HepG2 (cell line): ENCODE measurements at regions not wholly inside any gene's neighbourhood (a gene's known extent, or its start where the extent isn't known, plus 50 kb on each side); places are given as distances from the start of the nearest gene placed in this dataset.

Source experiments
- ATAC-seq: fragments of 200-7000 bp; cut with Tn5 transposase; 3 replicates; pipeline ENCODE4 v1.9.1; 2020; ENCODE audit warnings: mild to moderate bottlenecking, moderate library complexity
- BruUV-seq: library from RNA; stranded (reverse); fragments of 400-500 nt; replicated peaks from 2 replicates; lab custom pipeline; 2021; lab: Mats Ljungman, UMichigan
- CTCF ChIA-PET: fragments of 300-600 bp; formaldehyde crosslinking; extraction: SDS; loops from one replicate; lab custom pipeline; 2021; ENCODE audit warnings: low total read pairs, inconsistent platforms, low intra/inter-chr PET ratio; lab: Yijun Ruan, JAX
- POLR2A ChIA-PET: fragments of 350-600 bp; sonication (Branson Sonifier 250); formaldehyde crosslinking; loops from one replicate; lab custom pipeline; 2020; ENCODE audit warnings: antibody characterized with exemption, inconsistent platforms; lab: Yijun Ruan, JAX
- DNase-seq: peaks from one replicate; pipeline ENCODE4 v3.0.0-alpha.2; 2015; ENCODE audit warnings: low spot score
- FAIRE-seq: peaks from 3 replicates; lab custom pipeline; 2011; peaks lifted over from hg19 to GRCh38; lab: Jason Lieb, UNC
- H2AFZ ChIP-seq: one replicate; pipeline ENCODE4 v1.6.1; 2011; ENCODE audit warnings: low read length, inconsistent platforms
- H3K27ac ChIP-seq: fragments of 300-600 bp; 3 replicates; pipeline ENCODE4 v1.8.0; 2011; ENCODE audit warnings: mixed run types, mild to moderate bottlenecking, mixed read lengths, low read length, inconsistent platforms; ENCODE audit not compliant: insufficient read depth; ENCODE audit errors: extremely low read length
- H3K27me3 ChIP-seq, 2 experiments: fragments of 200-600 bp in 1 of 2; 2 replicates in 1 of 2; 3 replicates in 1 of 2; pipeline versions ENCODE4 v1.6.0 to v1.8.0; 2011; ENCODE audit warnings: low read length in 2 of 2, mild to moderate bottlenecking in 2 of 2, moderate library complexity in 2 of 2, inconsistent platforms in 1 of 2; ENCODE audit not compliant: insufficient read depth in 2 of 2, control insufficient read depth in 1 of 2
- H3K36me3 ChIP-seq, 2 experiments: fragments of 200-600 bp in 1 of 2; replicated peaks in 1 of 2; 2 replicates in 1 of 2; 3 replicates in 1 of 2; pipeline versions ENCODE4 v1.5.1 to v1.8.0; 2011; ENCODE audit warnings: low read length in 2 of 2, inconsistent platforms in 1 of 2; ENCODE audit not compliant: insufficient read depth in 2 of 2, control insufficient read depth in 1 of 2
- H3K4me1 ChIP-seq: 2 replicates; pipeline ENCODE4 v1.5.1; 2012; ENCODE audit warnings: low read length, inconsistent platforms; ENCODE audit not compliant: insufficient read depth
- H3K4me2 ChIP-seq: 2 replicates; pipeline ENCODE4 v1.6.0; 2011; ENCODE audit warnings: low read depth, low read length, inconsistent platforms
- H3K4me3 ChIP-seq, 3 experiments: fragments of 200-600 bp in 1 of 3; sonication (generic), shearing (Covaris generic) in 1 of 3; replicated peaks in 1 of 3; 2 replicates each; pipeline ENCODE4 v1.5.1; 2011 to 2016; ENCODE audit warnings: low read length in 3 of 3, inconsistent platforms in 2 of 3, low read depth in 2 of 3, mild to moderate bottlenecking in 2 of 3, control low read depth in 1 of 3, mixed read lengths in 1 of 3; ENCODE audit not compliant: insufficient read depth in 1 of 3
- H3K79me2 ChIP-seq: one replicate; pipeline ENCODE4 v1.6.1; 2011; ENCODE audit warnings: low read length, inconsistent platforms; ENCODE audit not compliant: insufficient read depth
- H3K9ac ChIP-seq: 2 replicates; pipeline ENCODE4 v1.6.0; 2011; ENCODE audit warnings: mild to moderate bottlenecking, low read depth, low read length, inconsistent platforms; ENCODE audit not compliant: insufficient read depth
- H3K9me3 ChIP-seq: 2 replicates; pipeline ENCODE4 v1.5.1; 2012; ENCODE audit warnings: mild to moderate bottlenecking, low read length
- H4K20me1 ChIP-seq: 2 replicates; pipeline ENCODE4 v1.6.0; 2011; ENCODE audit warnings: inconsistent platforms, mild to moderate bottlenecking, low read length, moderate library complexity; ENCODE audit not compliant: insufficient read depth
- BHLHE40 ChIP-seq: IDR thresholded peaks from 2 replicates; pipeline ENCODE4 v1.6.1; 2011; ENCODE audit warnings: low read length, improper control_type of control experiment
- CBX5 ChIP-seq: sonication (generic); formaldehyde crosslinking; IDR thresholded peaks from 2 replicates; pipeline ENCODE4 v1.4.0; 2020; ENCODE audit warnings: missing genetic modification reagents, borderline replicate concordance
- KDM4B ChIP-seq: sonication (generic); formaldehyde crosslinking; IDR thresholded peaks from 2 replicates; pipeline ENCODE4 v1.4.0; 2020; ENCODE audit warnings: missing genetic modification reagents
- KLF12 ChIP-seq: sonication (generic); formaldehyde crosslinking; IDR thresholded peaks from 2 replicates; pipeline ENCODE4 v1.4.0; 2020; ENCODE audit warnings: missing genetic modification reagents, borderline replicate concordance
- MAFG ChIP-seq: sonication (generic); formaldehyde crosslinking; IDR thresholded peaks from 2 replicates; pipeline ENCODE4 v1.5.1; 2020; ENCODE audit warnings: mild to moderate bottlenecking, missing genetic modification reagents
- MIER2 ChIP-seq: IDR thresholded peaks from 2 replicates; pipeline ENCODE4 v1.6.1; 2016; ENCODE audit warnings: missing biosample characterization, missing genetic modification reagents
- MXI1 ChIP-seq: IDR thresholded peaks from 3 replicates; pipeline ENCODE4 v1.6.1; 2012; ENCODE audit warnings: low read depth, low read length, inconsistent platforms, borderline replicate concordance
- ONECUT2 ChIP-seq: sonication (generic); formaldehyde crosslinking; IDR thresholded peaks from 2 replicates; pipeline ENCODE4 v1.4.0; 2020; ENCODE audit warnings: missing genetic modification reagents
- PPARG ChIP-seq: conservative IDR thresholded peaks from 2 replicates; pipeline ENCODE4 v1.6.1; 2016; ENCODE audit warnings: missing biosample characterization, missing genetic modification reagents
- PTBP1 ChIP-seq: fragments of 200-400 bp; formaldehyde crosslinking; IDR thresholded peaks from 2 replicates; pipeline ENCODE4 v1.6.1; 2018; ENCODE audit warnings: low read length, low read depth; ENCODE audit not compliant: poor library complexity, severe bottlenecking
- RFX5 ChIP-seq: IDR thresholded peaks from 2 replicates; pipeline ENCODE4 v1.6.1; 2011; ENCODE audit warnings: low read depth, low read length, improper control_type of control experiment
- ZBTB8A ChIP-seq: sonication (generic); formaldehyde crosslinking; IDR thresholded peaks from 2 replicates; pipeline ENCODE4 v1.4.0; 2020; ENCODE audit warnings: mild to moderate bottlenecking, low read depth, missing genetic modification reagents, borderline replicate concordance
- ZEB1 ChIP-seq: IDR thresholded peaks from 2 replicates; pipeline ENCODE4 v1.6.1; 2012; ENCODE audit warnings: mild to moderate bottlenecking, low read depth, inconsistent platforms; ENCODE audit not compliant: insufficient replicate concordance
- ZFAT ChIP-seq: sonication (generic); formaldehyde crosslinking; conservative IDR thresholded peaks from 2 replicates; pipeline ENCODE4 v1.8.1; 2023; ENCODE audit warnings: missing genetic modification reagents, inconsistent platforms
- ZNF484 ChIP-seq: sonication (generic); formaldehyde crosslinking; IDR thresholded peaks from 2 replicates; pipeline ENCODE4 v1.5.1; 2020; ENCODE audit warnings: mild to moderate bottlenecking, low read depth, missing genetic modification reagents, borderline replicate concordance
- ZNF557 ChIP-seq: sonication (generic); formaldehyde crosslinking; IDR thresholded peaks from 2 replicates; pipeline ENCODE4 v1.4.0; 2020; ENCODE audit warnings: missing genetic modification reagents
- ZNF766 ChIP-seq: sonication (generic); formaldehyde crosslinking; IDR thresholded peaks from 2 replicates; pipeline ENCODE4 v1.5.0; 2020; ENCODE audit warnings: missing genetic modification reagents, borderline replicate concordance
- WGBS: methylation state at CpG from one replicate; pipeline ENCODE4 v1.1.6; 2017; ENCODE audit warnings: low lambda C conversion rate; 5-methylcytosine and 5-hydroxymethylcytosine counted together
- in situ Hi-C: cut with HindIII; loops from 2 replicates; pipeline ENCODE4 v1.10.0; 2017; ENCODE audit warnings: low pct_unique_long_range_greater_than_20kb; ENCODE audit not compliant: extremely low pct_ligation_motif_present
- intact Hi-C: fragments of 100-400 bp; cut with micrococcal nuclease; formaldehyde crosslinking; loops from one replicate; pipeline ENCODE4 v1.10.0; 2022; ENCODE audit not compliant: unreplicated experiment
- TF ChIP-seq, protein P1 (sequence below): fragments of 450-650 bp; IDR thresholded peaks from 2 replicates; pipeline ENCODE4 v1.6.1; 2016
- TF ChIP-seq, protein P2 (sequence below): IDR thresholded peaks from 2 replicates; pipeline ENCODE4 v1.6.1; 2016

DNA sequence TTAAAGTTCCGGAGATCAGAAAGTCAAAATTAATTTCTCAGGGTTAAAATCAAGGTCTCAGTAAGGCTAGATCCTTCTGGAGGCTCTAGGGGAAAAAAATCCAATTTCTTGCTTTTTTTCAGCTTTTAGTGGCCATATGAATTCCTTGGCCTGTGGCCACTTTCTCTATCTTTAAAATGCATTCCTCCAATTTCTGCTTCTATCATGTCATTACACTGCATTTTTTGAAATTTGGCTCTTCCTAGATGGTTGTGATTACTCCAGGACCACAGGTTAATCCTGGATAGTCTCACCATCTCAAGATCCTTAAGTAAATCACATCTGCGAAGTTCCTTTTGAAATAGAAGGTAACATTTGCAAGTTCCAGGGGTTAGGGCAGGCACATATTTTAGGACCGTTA is 1294.9 kb upstream of the CITED2 start:
- Histone ChIP-seq H3K27ac (no peak overlapping the region), H3K9me3 (no peaks in the 10 kb centered on the region), H2AFZ (no peak overlapping the region), H3K9ac (no peak overlapping the region), H3K36me3 (no peaks in the 10 kb centered on the region), H3K4me1 (no peaks in the 10 kb centered on the region), H4K20me1 (no peaks in the 10 kb centered on the region), H3K4me3 (no peak overlapping the region), H3K79me2 (no peaks in the 10 kb centered on the region), H3K27me3 (no peaks in the 10 kb centered on the region), H3K4me2 (no peak overlapping the region)
- TF ChIP-seq ZNF766 (CRISPR knock-in tag) (no peak), PPARG (CRISPR knock-in tag) (no peak), PTBP1 (no peak)
- DNase-seq = no peak
- in situ Hi-C loops (no loop called here), intact Hi-C loops (no loop called here)
- no peak for ATAC-seq
- BruUV-seq = no TSS peak
- WGBS = 6% methylated on average over 3 of the region's 3 CpGs
- ChIA-PET POLR2A (no interaction called here), CTCF (no interaction called here)
- no peak for FAIRE-seq

DNA sequence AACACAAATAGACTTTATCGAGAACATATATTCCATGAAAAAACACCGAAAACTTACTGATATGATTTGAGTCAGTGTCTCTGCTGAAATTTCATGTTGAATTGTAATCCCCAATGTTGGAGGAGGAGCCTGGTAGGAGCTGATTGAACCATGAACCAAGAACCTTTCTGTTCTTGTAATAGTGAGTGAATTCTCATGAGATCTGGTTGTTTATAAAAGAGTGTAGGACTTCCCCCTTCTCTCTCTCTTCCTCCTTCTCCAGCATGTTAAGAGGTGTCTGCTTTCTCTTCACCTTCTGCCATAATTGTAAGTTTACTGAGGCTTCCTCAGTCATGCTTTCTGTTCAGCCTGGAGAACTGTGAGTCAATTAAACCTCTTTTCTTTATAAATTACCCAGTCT is 1289.3 kb upstream of the CITED2 start:
- BruUV-seq = no TSS peak
- DNase-seq (no peak), FAIRE-seq (no peak), ATAC-seq (no peak)
- no peaks in the 10 kb centered on the region for H3K4me1 ChIP-seq
- intact Hi-C loops = no loop called here
- H3K79me2 ChIP-seq = no peaks in the 10 kb centered on the region
- 76% methylated on average over 2 of the region's 2 CpGs for WGBS
- H2AFZ ChIP-seq = no peak overlapping the region
- in situ Hi-C loops = no loop called here
- no peaks in the 10 kb centered on the region for H3K9me3 ChIP-seq
- POLR2A ChIA-PET = no interaction called here
- no peaks in the 10 kb centered on the region for H4K20me1 ChIP-seq
- H3K9ac ChIP-seq = no peak overlapping the region
- CTCF ChIA-PET = no interaction called here
- H3K36me3 ChIP-seq = no peaks in the 10 kb centered on the region
- no peaks in the 10 kb centered on the region for H3K27me3 ChIP-seq
- no peak overlapping the region for H3K27ac ChIP-seq
- H3K4me3 ChIP-seq = no peak overlapping the region
- H3K4me2 ChIP-seq = no peak overlapping the region
- TF ChIP-seq ONECUT2 (CRISPR knock-in tag) (no peak), ZFAT (no peak), ZNF557 (CRISPR knock-in tag) (no peak), MAFG (no peak), ZEB1 (no peak), ZNF484 (CRISPR knock-in tag) (no peak), RFX5 (no peak), KLF12 (no peak), KDM4B (CRISPR knock-in tag) (no peak), CBX5 (no peak), MIER2 (CRISPR knock-in tag) (no peak), MXI1 (no peak), ZBTB8A (CRISPR knock-in tag) (no peak), BHLHE40 (no peak)
- TF ChIP-seq, protein P1, sequence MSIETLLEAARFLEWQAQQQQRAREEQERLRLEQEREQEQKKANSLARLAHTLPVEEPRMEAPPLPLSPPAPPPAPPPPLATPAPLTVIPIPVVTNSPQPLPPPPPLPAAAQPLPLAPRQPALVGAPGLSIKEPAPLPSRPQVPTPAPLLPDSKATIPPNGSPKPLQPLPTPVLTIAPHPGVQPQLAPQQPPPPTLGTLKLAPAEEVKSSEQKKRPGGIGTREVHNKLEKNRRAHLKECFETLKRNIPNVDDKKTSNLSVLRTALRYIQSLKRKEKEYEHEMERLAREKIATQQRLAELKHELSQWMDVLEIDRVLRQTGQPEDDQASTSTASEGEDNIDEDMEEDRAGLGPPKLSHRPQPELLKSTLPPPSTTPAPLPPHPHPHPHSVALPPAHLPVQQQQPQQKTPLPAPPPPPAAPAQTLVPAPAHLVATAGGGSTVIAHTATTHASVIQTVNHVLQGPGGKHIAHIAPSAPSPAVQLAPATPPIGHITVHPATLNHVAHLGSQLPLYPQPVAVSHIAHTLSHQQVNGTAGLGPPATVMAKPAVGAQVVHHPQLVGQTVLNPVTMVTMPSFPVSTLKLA = no peak
- TF ChIP-seq, protein P2, sequence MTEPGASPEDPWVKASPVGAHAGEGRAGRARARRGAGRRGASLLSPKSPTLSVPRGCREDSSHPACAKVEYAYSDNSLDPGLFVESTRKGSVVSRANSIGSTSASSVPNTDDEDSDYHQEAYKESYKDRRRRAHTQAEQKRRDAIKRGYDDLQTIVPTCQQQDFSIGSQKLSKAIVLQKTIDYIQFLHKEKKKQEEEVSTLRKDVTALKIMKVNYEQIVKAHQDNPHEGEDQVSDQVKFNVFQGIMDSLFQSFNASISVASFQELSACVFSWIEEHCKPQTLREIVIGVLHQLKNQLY = no peak
